K562 (cell line): ENCODE measurements at regions not wholly inside any gene's neighbourhood (a gene's known extent, or its start where the extent isn't known, plus 50 kb on each side); places are given as distances from the start of the nearest gene placed in this dataset.

Experiments
- ATAC-seq: fragments of 200-7000 bp; cut with Tn5 transposase; 3 replicates; pipeline ENCODE4 v1.9.1; 2020; ENCODE audit warnings: moderate library complexity
- BruUV-seq: library from RNA; stranded (reverse); fragments of 400-500 nt; replicated peaks from 2 replicates; lab custom pipeline; 2021; lab: Mats Ljungman, UMichigan
- CTCF ChIA-PET: fragments of 300-600 bp; formaldehyde crosslinking; extraction: SDS; loops from one replicate; lab custom pipeline; 2021; ENCODE audit warnings: low intra/inter-chr PET ratio; lab: Yijun Ruan, JAX
- POLR2A ChIA-PET: fragments of 300-600, 350-650 bp; sonication (Branson Sonifier 250); formaldehyde crosslinking; extraction: SDS; loops from one replicate; lab custom pipeline; 2021; ENCODE audit warnings: antibody characterized with exemption, inconsistent platforms; lab: Yijun Ruan, JAX
- DNase-seq, 4 experiments: peaks; one replicate each; pipeline versions ENCODE4 v3.0.0 to v3.0.0-alpha.2; 2011 to 2018; ENCODE audit warnings: low spot score in 3 of 4, mixed read lengths in 3 of 4; ENCODE audit errors: extremely low read depth in 1 of 4
- FAIRE-seq: peaks from 2 replicates; lab custom pipeline; 2011; peaks lifted over from hg19 to GRCh38; lab: Jason Lieb, UNC
- H2AFZ ChIP-seq: 2 replicates; pipeline ENCODE4 v1.6.0; 2011; ENCODE audit warnings: low read depth, low read length, control low read depth, inconsistent platforms
- H3K27ac ChIP-seq: fragments of 200-600 bp; 3 replicates; pipeline ENCODE4 v1.8.0; 2011; ENCODE audit warnings: low read depth, mild to moderate bottlenecking, control low read depth, inconsistent platforms, low read length, moderate library complexity, mixed read lengths; ENCODE audit errors: extremely low read depth
- H3K27me3 ChIP-seq, 2 experiments: fragments of 300-600 bp in 1 of 2; 2 replicates in 1 of 2; 3 replicates in 1 of 2; pipeline versions ENCODE4 v1.6.0 to v1.8.0; 2011; ENCODE audit warnings: inconsistent platforms in 2 of 2, low read length in 2 of 2, mild to moderate bottlenecking in 1 of 2, mixed read lengths in 1 of 2, moderate library complexity in 1 of 2; ENCODE audit not compliant: control insufficient read depth in 2 of 2, insufficient read depth in 2 of 2
- H3K36me3 ChIP-seq: fragments of 300-600 bp; 3 replicates; pipeline ENCODE4 v1.8.0; 2011; ENCODE audit warnings: mild to moderate bottlenecking, low read length, inconsistent platforms; ENCODE audit not compliant: control insufficient read depth, insufficient read depth
- H3K4me1 ChIP-seq, 2 experiments: fragments of 200-600 bp in 1 of 2; replicated peaks in 1 of 2; 2 replicates in 1 of 2; 3 replicates in 1 of 2; pipeline versions ENCODE4 v1.5.1 to v1.8.0; 2011; ENCODE audit warnings: inconsistent platforms in 2 of 2, low read length in 2 of 2, mild to moderate bottlenecking in 1 of 2, mixed read lengths in 1 of 2, moderate library complexity in 1 of 2; ENCODE audit not compliant: control insufficient read depth in 2 of 2, insufficient read depth in 2 of 2
- H3K4me2 ChIP-seq: 2 replicates; pipeline ENCODE4 v1.6.1; 2011; ENCODE audit warnings: low read length, control low read depth, inconsistent platforms, mixed read lengths; ENCODE audit not compliant: insufficient read depth
- H3K4me3 ChIP-seq: fragments of 200-600 bp; sonication (generic), shearing (Covaris generic); 2 replicates; pipeline ENCODE4 v1.5.1; 2016; ENCODE audit warnings: control low read depth, inconsistent platforms
- H3K79me2 ChIP-seq: fragments of 200-600 bp; 3 replicates; pipeline ENCODE4 v1.8.0; 2011; ENCODE audit warnings: low read length, inconsistent platforms; ENCODE audit not compliant: control insufficient read depth, insufficient read depth
- H3K9ac ChIP-seq, 2 experiments: 2 replicates each; pipeline versions ENCODE4 v1.6.0 to v1.6.1; 2011; ENCODE audit warnings: low read depth in 2 of 2, low read length in 2 of 2, control low read depth in 1 of 2, inconsistent platforms in 1 of 2, mild to moderate bottlenecking in 1 of 2, mixed read lengths in 1 of 2; ENCODE audit not compliant: insufficient read depth in 1 of 2
- H3K9me1 ChIP-seq: one replicate; pipeline ENCODE4 v1.6.0; 2011; ENCODE audit warnings: inconsistent platforms, mild to moderate bottlenecking, low read length, moderate library complexity; ENCODE audit not compliant: control insufficient read depth, insufficient read depth
- H3K9me3 ChIP-seq: replicated peaks from 2 replicates; pipeline ENCODE4 v1.5.1; 2011; ENCODE audit warnings: low read depth, low read length, inconsistent platforms; ENCODE audit not compliant: control insufficient read depth, insufficient read depth
- H4K20me1 ChIP-seq: replicated peaks from 2 replicates; pipeline ENCODE4 v1.6.1; 2011; ENCODE audit warnings: low read length, inconsistent platforms, mixed read lengths; ENCODE audit not compliant: control insufficient read depth, insufficient read depth
- ATF7 ChIP-seq: fragments of 450-650 bp; IDR thresholded peaks from 2 replicates; pipeline ENCODE4 v1.7.1; 2014; ENCODE audit warnings: mild to moderate bottlenecking, moderate library complexity
- CBX5 ChIP-seq: IDR thresholded peaks from 2 replicates; pipeline ENCODE4 v1.6.1; 2014; ENCODE audit warnings: low read depth, borderline replicate concordance
- DACH1 ChIP-seq: fragments of 450-650 bp; IDR thresholded peaks from 2 replicates; pipeline ENCODE4 v1.6.1; 2018; ENCODE audit not compliant: partially characterized antibody
- MCM2 ChIP-seq: fragments of 450-650 bp; IDR thresholded peaks from 2 replicates; pipeline ENCODE4 v1.6.1; 2017; ENCODE audit warnings: low read depth, mild to moderate bottlenecking
- MTF1 ChIP-seq: fragments of 250-450 bp; sonication (Bioruptor Pico); IDR thresholded peaks from 2 replicates; pipeline ENCODE4 v1.9.0; 2021; ENCODE audit warnings: moderate library complexity, mild to moderate bottlenecking, inconsistent platforms, borderline replicate concordance
- PRPF4 ChIP-seq: fragments of 200-400 bp; formaldehyde crosslinking; IDR thresholded peaks from one replicate; pipeline ENCODE4 v1.6.1; 2017; ENCODE audit warnings: low read length, low read depth, mild to moderate bottlenecking; ENCODE audit not compliant: insufficient read depth, poor library complexity, severe bottlenecking
- TAF9B ChIP-seq: fragments of 450-650 bp; IDR thresholded peaks from 2 replicates; pipeline ENCODE4 v1.6.1; 2018; ENCODE audit warnings: mild to moderate bottlenecking; ENCODE audit not compliant: partially characterized antibody
- TCFL5 ChIP-seq: fragments of 250-450 bp; sonication (Bioruptor Pico); conservative IDR thresholded peaks from 2 replicates; pipeline ENCODE4 v1.6.1; 2021; ENCODE audit warnings: mild to moderate bottlenecking, moderate library complexity, matching md5 sums
- TGIF2 ChIP-seq: sonication (generic); formaldehyde crosslinking; IDR thresholded peaks from 2 replicates; pipeline ENCODE4 v1.8.1; 2022; ENCODE audit warnings: mild to moderate bottlenecking, missing genetic modification reagents, moderate library complexity
- ZNF699 ChIP-seq: fragments of 250-450 bp; sonication (Bioruptor Pico); IDR thresholded peaks from 2 replicates; pipeline ENCODE4 v1.8.0; 2021; ENCODE audit warnings: mild to moderate bottlenecking, moderate library complexity; ENCODE audit not compliant: insufficient replicate concordance
- WGBS: fragments of 100-300 bp; shearing (Covaris generic); methylation state at CpG from one replicate; pipeline ENCODE4 v1.1.6; 2016; ENCODE audit warnings: low coverage, mixed read lengths; ENCODE audit not compliant: insufficient coverage; ENCODE audit errors: missing lambda C conversion rate; 5-methylcytosine and 5-hydroxymethylcytosine counted together
- in situ Hi-C: fragments of 300-500 bp; cut with MboI; formaldehyde crosslinking; loops from 4 replicates; pipeline ENCODE4 v1.15.0; 2018; ENCODE audit warnings: inconsistent platforms, mixed read lengths
- intact Hi-C: fragments of 100-400 bp; cut with micrococcal nuclease; formaldehyde crosslinking; loops from 2 replicates; pipeline ENCODE4 v1.14.2; 2022
- TF ChIP-seq, protein P1 (sequence below): sonication (generic); formaldehyde crosslinking; IDR thresholded peaks from 2 replicates; pipeline ENCODE4 v1.8.0; 2022; ENCODE audit warnings: mild to moderate bottlenecking, low read depth, missing genetic modification reagents
- TF ChIP-seq, protein P2 (sequence below): fragments of 250-450 bp; sonication (Bioruptor Pico); IDR thresholded peaks from 2 replicates; pipeline ENCODE4 v1.8.0; 2021; ENCODE audit warnings: moderate library complexity, mild to moderate bottlenecking, inconsistent platforms
- TF ChIP-seq, protein P3 (sequence below): fragments of 450-650 bp; IDR thresholded peaks from 2 replicates; pipeline ENCODE4 v1.6.1; 2016; ENCODE audit warnings: low read depth
- TF ChIP-seq, protein P4 (sequence below): fragments of 250-450 bp; sonication (Bioruptor Pico); IDR thresholded peaks from 2 replicates; pipeline ENCODE4 v1.5.0; 2020; ENCODE audit warnings: mild to moderate bottlenecking

DNA sequence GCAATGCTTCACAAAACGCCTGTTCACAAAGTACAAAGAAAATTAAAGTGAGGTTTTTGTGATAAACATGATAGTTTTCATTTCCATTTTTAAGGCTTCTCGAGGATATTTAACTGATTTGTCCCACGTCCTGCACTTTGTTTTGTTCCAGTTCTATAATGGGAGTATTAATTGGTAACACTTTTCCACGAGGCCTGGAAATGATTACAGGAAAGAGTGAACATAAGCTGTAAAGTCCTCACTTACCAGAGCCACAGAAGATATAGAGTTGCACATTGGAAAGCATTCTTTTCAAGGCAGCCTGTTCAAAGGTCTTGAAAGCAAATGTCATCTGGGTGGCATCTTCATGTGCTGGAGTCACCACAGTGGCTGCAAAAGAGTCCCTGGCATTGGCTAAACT is 1236.6 kb downstream of the BCL11B start:
- no peaks in the 10 kb centered on the region for H3K9me3 ChIP-seq
- ChIA-PET POLR2A (no interaction called here), CTCF (no interaction called here)
- intact Hi-C loops (no loop called here), in situ Hi-C loops (no loop called here)
- 0% methylated on average over 4 of the region's 4 CpGs for WGBS
- no peak overlapping the region for H3K4me3 ChIP-seq
- no peaks in the 10 kb centered on the region for H3K36me3 ChIP-seq
- no peaks in the 10 kb centered on the region for H4K20me1 ChIP-seq
- DNase-seq, result no peak
- no peaks in the 10 kb centered on the region for H3K27me3 ChIP-seq
- H2AFZ ChIP-seq, result no peak overlapping the region
- H3K9me1 ChIP-seq, result no peaks in the 10 kb centered on the region
- no peak overlapping the region for H3K4me2 ChIP-seq
- no peak for ATAC-seq
- FAIRE-seq, result no peak
- no TSS peak for BruUV-seq
- H3K79me2 ChIP-seq, result no peaks in the 10 kb centered on the region
- H3K27ac ChIP-seq, result no peak overlapping the region
- H3K4me1 ChIP-seq, result no peaks in the 10 kb centered on the region
- H3K9ac ChIP-seq, result no peak overlapping the region
- TF ChIP-seq TCFL5, result no peak
- no peak for TF ChIP-seq PRPF4
- TF ChIP-seq, protein P1, sequence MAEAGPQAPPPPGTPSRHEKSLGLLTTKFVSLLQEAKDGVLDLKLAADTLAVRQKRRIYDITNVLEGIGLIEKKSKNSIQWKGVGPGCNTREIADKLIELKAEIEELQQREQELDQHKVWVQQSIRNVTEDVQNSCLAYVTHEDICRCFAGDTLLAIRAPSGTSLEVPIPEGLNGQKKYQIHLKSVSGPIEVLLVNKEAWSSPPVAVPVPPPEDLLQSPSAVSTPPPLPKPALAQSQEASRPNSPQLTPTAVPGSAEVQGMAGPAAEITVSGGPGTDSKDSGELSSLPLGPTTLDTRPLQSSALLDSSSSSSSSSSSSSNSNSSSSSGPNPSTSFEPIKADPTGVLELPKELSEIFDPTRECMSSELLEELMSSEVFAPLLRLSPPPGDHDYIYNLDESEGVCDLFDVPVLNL (CRISPR knock-in tag), result no peak
- no peak for TF ChIP-seq ZNF699 (CRISPR knock-in tag)
- TF ChIP-seq, protein P2, sequence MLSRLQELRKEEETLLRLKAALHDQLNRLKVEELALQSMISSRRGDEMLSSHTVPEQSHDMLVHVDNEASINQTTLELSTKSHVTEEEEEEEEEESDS (CRISPR knock-in tag), result no peak
- TF ChIP-seq CBX5, result no peak
- no peak for TF ChIP-seq MCM2
- TF ChIP-seq, protein P3, sequence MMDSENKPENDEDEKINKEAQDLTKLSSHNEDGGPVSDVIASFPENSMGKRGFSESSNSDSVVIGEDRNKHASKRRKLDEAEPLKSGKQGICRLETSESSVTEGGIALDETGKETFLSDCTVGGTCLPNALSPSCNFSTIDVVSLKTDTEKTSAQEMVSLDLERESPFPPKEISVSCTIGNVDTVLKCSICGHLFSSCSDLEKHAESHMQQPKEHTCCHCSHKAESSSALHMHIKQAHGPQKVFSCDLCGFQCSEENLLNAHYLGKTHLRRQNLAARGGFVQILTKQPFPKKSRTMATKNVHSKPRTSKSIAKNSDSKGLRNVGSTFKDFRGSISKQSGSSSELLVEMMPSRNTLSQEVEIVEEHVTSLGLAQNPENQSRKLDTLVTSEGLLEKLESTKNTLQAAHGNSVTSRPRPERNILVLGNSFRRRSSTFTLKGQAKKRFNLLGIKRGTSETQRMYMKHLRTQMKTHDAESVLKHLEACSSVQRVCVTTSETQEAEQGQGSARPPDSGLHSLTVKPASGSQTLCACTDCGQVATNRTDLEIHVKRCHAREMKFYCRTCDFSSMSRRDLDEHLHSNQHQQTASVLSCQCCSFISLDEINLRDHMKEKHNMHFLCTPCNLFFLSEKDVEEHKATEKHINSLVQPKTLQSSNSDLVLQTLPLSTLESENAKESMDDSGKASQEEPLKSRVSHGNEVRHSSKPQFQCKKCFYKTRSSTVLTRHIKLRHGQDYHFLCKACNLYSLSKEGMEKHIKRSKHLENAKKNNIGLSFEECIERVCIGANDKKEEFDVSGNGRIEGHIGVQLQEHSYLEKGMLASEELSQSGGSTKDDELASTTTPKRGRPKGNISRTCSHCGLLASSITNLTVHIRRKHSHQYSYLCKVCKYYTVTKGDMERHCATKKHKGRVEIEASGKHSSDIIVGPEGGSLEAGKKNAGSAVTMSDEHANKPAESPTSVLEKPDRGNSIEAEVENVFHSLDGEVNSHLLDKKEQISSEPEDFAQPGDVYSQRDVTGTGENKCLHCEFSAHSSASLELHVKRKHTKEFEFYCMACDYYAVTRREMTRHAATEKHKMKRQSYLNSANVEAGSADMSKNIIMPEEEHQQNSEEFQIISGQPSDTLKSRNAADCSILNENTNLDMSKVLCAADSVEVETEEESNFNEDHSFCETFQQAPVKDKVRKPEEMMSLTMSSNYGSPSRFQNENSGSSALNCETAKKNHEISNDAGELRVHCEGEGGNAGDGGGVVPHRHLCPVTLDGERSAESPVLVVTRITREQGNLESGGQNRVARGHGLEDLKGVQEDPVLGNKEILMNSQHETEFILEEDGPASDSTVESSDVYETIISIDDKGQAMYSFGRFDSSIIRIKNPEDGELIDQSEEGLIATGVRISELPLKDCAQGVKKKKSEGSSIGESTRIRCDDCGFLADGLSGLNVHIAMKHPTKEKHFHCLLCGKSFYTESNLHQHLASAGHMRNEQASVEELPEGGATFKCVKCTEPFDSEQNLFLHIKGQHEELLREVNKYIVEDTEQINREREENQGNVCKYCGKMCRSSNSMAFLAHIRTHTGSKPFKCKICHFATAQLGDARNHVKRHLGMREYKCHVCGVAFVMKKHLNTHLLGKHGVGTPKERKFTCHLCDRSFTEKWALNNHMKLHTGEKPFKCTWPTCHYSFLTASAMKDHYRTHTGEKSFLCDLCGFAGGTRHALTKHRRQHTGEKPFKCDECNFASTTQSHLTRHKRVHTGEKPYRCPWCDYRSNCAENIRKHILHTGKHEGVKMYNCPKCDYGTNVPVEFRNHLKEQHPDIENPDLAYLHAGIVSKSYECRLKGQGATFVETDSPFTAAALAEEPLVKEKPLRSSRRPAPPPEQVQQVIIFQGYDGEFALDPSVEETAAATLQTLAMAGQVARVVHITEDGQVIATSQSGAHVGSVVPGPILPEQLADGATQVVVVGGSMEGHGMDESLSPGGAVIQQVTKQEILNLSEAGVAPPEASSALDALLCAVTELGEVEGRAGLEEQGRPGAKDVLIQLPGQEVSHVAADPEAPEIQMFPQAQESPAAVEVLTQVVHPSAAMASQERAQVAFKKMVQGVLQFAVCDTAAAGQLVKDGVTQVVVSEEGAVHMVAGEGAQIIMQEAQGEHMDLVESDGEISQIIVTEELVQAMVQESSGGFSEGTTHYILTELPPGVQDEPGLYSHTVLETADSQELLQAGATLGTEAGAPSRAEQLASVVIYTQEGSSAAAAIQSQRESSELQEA, result no peak
- no peak for TF ChIP-seq MTF1 (CRISPR knock-in tag)
- no peak for TF ChIP-seq TGIF2 (CRISPR knock-in tag)
- TF ChIP-seq, protein P4, sequence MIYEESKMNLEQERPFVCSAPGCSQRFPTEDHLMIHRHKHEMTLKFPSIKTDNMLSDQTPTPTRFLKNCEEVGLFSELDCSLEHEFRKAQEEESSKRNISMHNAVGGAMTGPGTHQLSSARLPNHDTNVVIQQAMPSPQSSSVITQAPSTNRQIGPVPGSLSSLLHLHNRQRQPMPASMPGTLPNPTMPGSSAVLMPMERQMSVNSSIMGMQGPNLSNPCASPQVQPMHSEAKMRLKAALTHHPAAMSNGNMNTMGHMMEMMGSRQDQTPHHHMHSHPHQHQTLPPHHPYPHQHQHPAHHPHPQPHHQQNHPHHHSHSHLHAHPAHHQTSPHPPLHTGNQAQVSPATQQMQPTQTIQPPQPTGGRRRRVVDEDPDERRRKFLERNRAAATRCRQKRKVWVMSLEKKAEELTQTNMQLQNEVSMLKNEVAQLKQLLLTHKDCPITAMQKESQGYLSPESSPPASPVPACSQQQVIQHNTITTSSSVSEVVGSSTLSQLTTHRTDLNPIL, result no peak
- TF ChIP-seq DACH1, result no peak
- no peak for TF ChIP-seq TAF9B
- no peak for TF ChIP-seq ATF7
